Activated CD4-positive, alpha-beta T cell treated with anti-CD3 and anti-CD28 coated beads, Interleukin-2, Interleukin-4, amounts not matched to agents 100 ng/mL and 50 ng/mL, durations not matched to agents 16 hours and 8 hours (primary cell): ENCODE measurements at regions not wholly inside any gene's neighbourhood (a gene's known extent, or its start where the extent isn't known, plus 50 kb on each side); places are given as distances from the start of the nearest gene placed in this dataset.

ENCODE experiments used
- DNase-seq: peaks from one replicate; pipeline ENCODE4 v3.0.0-alpha.2; 2020; ENCODE audit warnings: low spot score

- no peak for DNase-seq
Observed at GRCh38 chr21:16181018-16181417, 451.2 kb downstream of the USP25 start.

- no peak for DNase-seq
Observed at GRCh38 chr21:16185766-16186165, 456.0 kb downstream of the USP25 start.

GRCh38 chr21:16186742-16187141, 457.0 kb downstream of the USP25 start:
- DNase-seq = no peak

GRCh38 chr21:16187603-16188301, 458.0 kb downstream of the USP25 start:
- DNase-seq = no peak

GRCh38 chr21:16192902-16193301, 463.1 kb downstream of the USP25 start:
- DNase-seq = no peak

- DNase-seq = no peak
Observed at GRCh38 chr21:16193496-16194094, 463.8 kb downstream of the USP25 start.

- DNase-seq = peak; percentile 4
Observed at GRCh38 chr21:16194095-16194787, 464.5 kb downstream of the USP25 start.

GRCh38 chr21:16194788-16195537, 465.2 kb downstream of the USP25 start:
- no peak for DNase-seq

- DNase-seq = no peak
Observed at GRCh38 chr21:16195538-16195910, 465.7 kb downstream of the USP25 start.

GRCh38 chr21:16196001-16196400, 466.2 kb downstream of the USP25 start:
- DNase-seq = no peak

GRCh38 chr21:16198546-16198945, 468.8 kb downstream of the USP25 start:
- no peak for DNase-seq

GRCh38 chr21:16199539-16199938, 469.8 kb downstream of the USP25 start:
- no peak for DNase-seq

GRCh38 chr21:16201718-16202117, 471.9 kb downstream of the USP25 start:
- no peak for DNase-seq

GRCh38 chr21:16205527-16205926, 475.7 kb downstream of the USP25 start:
- DNase-seq = no peak

- DNase-seq = no peak
Observed at GRCh38 chr21:16211339-16212303, 481.8 kb downstream of the USP25 start.

GRCh38 chr21:16213518-16213917, 483.7 kb downstream of the USP25 start:
- DNase-seq = no peak

GRCh38 chr21:16215193-16215592, 485.4 kb downstream of the USP25 start:
- DNase-seq = no peak

GRCh38 chr21:16215663-16216183, 485.9 kb downstream of the USP25 start:
- no peak for DNase-seq

- DNase-seq = no peak
Observed at GRCh38 chr21:16216288-16216962, 486.6 kb downstream of the USP25 start.

- no peak for DNase-seq
Observed at GRCh38 chr21:16218682-16219343, 489.0 kb downstream of the USP25 start.
